Spleen (tissue), 11 donors: ENCODE measurements at regions not wholly inside any gene's neighbourhood (a gene's known extent, or its start where the extent isn't known, plus 50 kb on each side); places are given as distances from the start of the nearest gene placed in this dataset.
"Not testable (repeated sequence)": the region's sequence is repeated elsewhere in the genome, so short reads cannot be mapped to it uniquely, and the experiment has no call there.

Experiments
- DNase-seq: peaks from one replicate; pipeline ENCODE4 v3.0.0-alpha.2; 2020
- H3K27ac ChIP-seq, 8 donors: fragments of 200-600 bp; sonication (generic) in 7 of 8; 1 replicate in 4 of 8; 2 replicates in 4 of 8; pipeline versions ENCODE4 v1.5.0 to v1.8.0; 2016 to 2021; ENCODE audit warnings: inconsistent platforms in 4 of 8, mild to moderate bottlenecking in 4 of 8, moderate library complexity in 1 of 8
- H3K27me3 ChIP-seq, 7 donors: fragments of 200-600 bp; sonication (generic) in 6 of 7; replicated peaks in 1 of 7; 1 replicate in 4 of 7; 2 replicates in 3 of 7; pipeline versions ENCODE4 v1.5.0 to v1.8.0; 2016 to 2021; ENCODE audit warnings: inconsistent platforms in 3 of 7, mild to moderate bottlenecking in 1 of 7
- H3K36me3 ChIP-seq, 6 donors: fragments of 200-600 bp; sonication (generic) in 5 of 6; 1 replicate in 4 of 6; 2 replicates in 2 of 6; pipeline versions ENCODE4 v1.5.0 to v1.8.0; 2016 to 2021; ENCODE audit warnings: inconsistent platforms in 2 of 6
- H3K4me1 ChIP-seq, 6 donors: fragments of 200-600 bp; sonication (generic) in 5 of 6; 1 replicate in 3 of 6; 2 replicates in 3 of 6; pipeline versions ENCODE4 v1.5.0 to v1.8.0; 2016 to 2021; ENCODE audit warnings: inconsistent platforms in 3 of 6
- H3K4me3 ChIP-seq, 8 donors: fragments of 200-600 bp; sonication (generic) in 7 of 8; 1 replicate in 4 of 8; 2 replicates in 4 of 8; pipeline versions ENCODE4 v1.5.0 to v1.8.0; 2016 to 2021; ENCODE audit warnings: inconsistent platforms in 4 of 8, mild to moderate bottlenecking in 4 of 8, moderate library complexity in 2 of 8
- H3K9me3 ChIP-seq, 8 donors: fragments of 200-600 bp; sonication (generic) in 7 of 8; 1 replicate in 4 of 8; 2 replicates in 4 of 8; pipeline versions ENCODE4 v1.5.0 to v1.8.0; 2016 to 2021; ENCODE audit warnings: inconsistent platforms in 4 of 8
- POLR2A ChIP-seq, 3 donors: fragments of 450-650 bp; IDR thresholded peaks; one replicate each; pipeline ENCODE4 v1.5.1; 2017; ENCODE audit warnings: antibody characterized with exemption in 3 of 3, mild to moderate bottlenecking in 1 of 3
- POLR2AphosphoS5 ChIP-seq, 3 donors: sonication (generic); formaldehyde crosslinking; IDR thresholded peaks; one replicate each; pipeline ENCODE4 v1.5.1; 2017; ENCODE audit warnings: antibody characterized with exemption in 3 of 3
- WGBS, 5 donors: extraction: QIAGEN DNeasy Blood & Tissue Kit in 3 of 5; methylation state at CpG; one replicate each; pipeline versions ENCODE4 v1.1.5 to v1.1.7; 2013 to 2018; 5-methylcytosine and 5-hydroxymethylcytosine counted together
- intact Hi-C: fragments of 100-400 bp; cut with DNase I; formaldehyde crosslinking; loops from one replicate; pipeline ENCODE4 v1.15.0; 2023; ENCODE audit warnings: low total_unique reads
- TF ChIP-seq, protein P1 (sequence below), 11 experiments: fragments of 200-600 bp in 7 of 11; fragments of 450-650 bp in 4 of 11; sonication (generic) in 4 of 11; IDR thresholded peaks in 8 of 11; conservative IDR thresholded peaks in 3 of 11; 1 replicate in 7 of 11; 2 replicates in 4 of 11; pipeline versions ENCODE4 v1.4.0 to v1.8.0; 2016 to 2021; ENCODE audit warnings: antibody characterized with exemption in 11 of 11, inconsistent platforms in 4 of 11, mild to moderate bottlenecking in 1 of 11
- donor health status: healthy with polysubstance abuse.
- donor health status: DM: no; HTN: no; CAD: no; lungs with moderate emphysema.
- donor health status: DM: no; HTN: no; CAD: no.
- donor health status: Bipolar disorder and iron deficiency.
- donor health status: healthy.
- donor health status: DM: no; HTN: no; CAD: no.
- donor health status: DM: yes; HTN: yes; CAD: no.

DNA sequence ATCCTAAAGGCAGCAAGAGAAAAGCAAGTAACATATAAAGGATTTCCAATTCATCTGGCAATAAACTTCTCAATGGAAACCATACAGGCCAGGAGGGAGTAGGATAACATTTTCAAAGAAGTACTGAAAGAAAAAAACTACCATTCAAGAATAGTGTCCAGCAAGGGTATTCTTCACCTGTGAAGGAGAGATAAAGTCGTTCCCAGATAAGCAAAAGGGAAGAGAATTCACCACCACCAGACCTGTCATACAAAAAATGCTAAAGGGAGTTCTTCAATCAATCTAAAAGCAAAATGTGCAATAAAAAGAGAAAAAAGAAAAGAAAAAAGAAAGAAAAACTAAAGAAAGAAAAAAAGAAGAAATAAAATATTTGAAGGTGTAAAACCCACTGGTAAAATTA lies 228.9 kb upstream of the AMIGO2 start:
- no peak for DNase-seq
- H3K4me1 ChIP-seq = peaks cover 0 to 30% (median 21%) of the 10 kb centered on the region in 6 donors
- H3K4me3 ChIP-seq = no peak overlapping the region
- intact Hi-C loops = no loop called here
- no peak for TF ChIP-seq POLR2A (IDR thresholded peaks at IDR 0.05)
- TF ChIP-seq POLR2AphosphoS5 (IDR thresholded peaks at IDR 0.05) = no peak
- TF ChIP-seq, protein P1, sequence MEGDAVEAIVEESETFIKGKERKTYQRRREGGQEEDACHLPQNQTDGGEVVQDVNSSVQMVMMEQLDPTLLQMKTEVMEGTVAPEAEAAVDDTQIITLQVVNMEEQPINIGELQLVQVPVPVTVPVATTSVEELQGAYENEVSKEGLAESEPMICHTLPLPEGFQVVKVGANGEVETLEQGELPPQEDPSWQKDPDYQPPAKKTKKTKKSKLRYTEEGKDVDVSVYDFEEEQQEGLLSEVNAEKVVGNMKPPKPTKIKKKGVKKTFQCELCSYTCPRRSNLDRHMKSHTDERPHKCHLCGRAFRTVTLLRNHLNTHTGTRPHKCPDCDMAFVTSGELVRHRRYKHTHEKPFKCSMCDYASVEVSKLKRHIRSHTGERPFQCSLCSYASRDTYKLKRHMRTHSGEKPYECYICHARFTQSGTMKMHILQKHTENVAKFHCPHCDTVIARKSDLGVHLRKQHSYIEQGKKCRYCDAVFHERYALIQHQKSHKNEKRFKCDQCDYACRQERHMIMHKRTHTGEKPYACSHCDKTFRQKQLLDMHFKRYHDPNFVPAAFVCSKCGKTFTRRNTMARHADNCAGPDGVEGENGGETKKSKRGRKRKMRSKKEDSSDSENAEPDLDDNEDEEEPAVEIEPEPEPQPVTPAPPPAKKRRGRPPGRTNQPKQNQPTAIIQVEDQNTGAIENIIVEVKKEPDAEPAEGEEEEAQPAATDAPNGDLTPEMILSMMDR (IDR thresholded peaks at IDR 0.05 in 8 of 11, conservative IDR thresholded peaks at IDR 0.05 in 3 of 11) = no peak
- 87 to 100% (median 95%) methylated on average over 1 of the region's 1 CpG for WGBS, 5 donors
- H3K36me3 ChIP-seq = no peaks in the 10 kb centered on the region
- H3K27ac ChIP-seq = no peak overlapping the region
- H3K27me3 ChIP-seq = no peaks in the 10 kb centered on the region
- H3K9me3 ChIP-seq = peaks cover 0 to 12% (median 7%) of the 10 kb centered on the region in 8 donors

DNA sequence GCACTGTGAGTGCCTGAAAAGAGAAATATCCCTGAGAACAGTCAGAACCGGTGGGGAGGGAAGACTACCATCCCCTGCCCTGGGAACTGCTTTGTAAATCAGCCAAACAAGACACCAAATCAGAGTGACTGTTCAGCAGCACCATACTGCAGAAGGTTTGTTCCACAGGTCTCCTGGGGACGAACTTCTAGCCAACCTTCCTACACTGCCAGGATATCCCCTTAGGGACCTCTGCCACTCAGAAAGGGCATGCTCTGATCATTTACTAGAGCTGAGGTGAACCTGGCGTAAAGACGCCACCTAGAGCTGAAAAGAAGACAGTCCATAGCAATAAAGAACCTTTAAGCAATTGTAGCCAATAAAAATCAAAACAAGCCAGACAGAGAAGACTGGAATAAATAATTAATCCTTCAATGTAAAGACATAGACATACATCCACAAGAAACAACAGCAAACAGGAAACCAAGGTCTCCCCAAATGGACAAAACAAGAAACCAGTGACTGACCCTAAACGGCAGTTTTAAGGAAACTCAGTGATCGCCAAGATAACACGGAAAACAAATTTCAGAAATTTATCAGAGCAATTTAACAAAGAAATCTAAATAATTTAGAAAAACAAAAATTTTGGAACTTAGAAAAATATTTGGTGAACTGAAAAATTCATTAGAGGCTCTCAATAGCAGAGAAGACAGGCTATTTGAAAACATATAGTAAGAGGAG lies 228.1 kb upstream of the AMIGO2 start:
- peak overlapping the region in 7 of 8 donors; percentile 10 to 81 (median 64) for H3K27ac ChIP-seq
- TF ChIP-seq POLR2A (IDR thresholded peaks at IDR 0.05) = no peak
- TF ChIP-seq POLR2AphosphoS5 (IDR thresholded peaks at IDR 0.05) = peak in 1 of 3 donors; percentile 30
- TF ChIP-seq, protein P1 (IDR thresholded peaks at IDR 0.05 in 8 of 11, conservative IDR thresholded peaks at IDR 0.05 in 3 of 11) = peak; percentile 34 to 81 (median 70)
- no peaks in the 10 kb centered on the region for H3K36me3 ChIP-seq
- WGBS, 5 donors = 44 to 50% (median 50%) methylated on average over 7 of the region's 7 CpGs
- H3K27me3 ChIP-seq = no peaks in the 10 kb centered on the region
- H3K4me1 ChIP-seq = peaks cover 0 to 22% (median 13%) of the 10 kb centered on the region in 6 donors
- peak overlapping the region in 6 of 8 donors; percentile 15 to 67 (median 27) for H3K4me3 ChIP-seq
- DNase-seq = no peak
- intact Hi-C loops = no loop called here
- H3K9me3 ChIP-seq = peaks cover 0 to 12% (median 7%) of the 10 kb centered on the region in 8 donors

DNA sequence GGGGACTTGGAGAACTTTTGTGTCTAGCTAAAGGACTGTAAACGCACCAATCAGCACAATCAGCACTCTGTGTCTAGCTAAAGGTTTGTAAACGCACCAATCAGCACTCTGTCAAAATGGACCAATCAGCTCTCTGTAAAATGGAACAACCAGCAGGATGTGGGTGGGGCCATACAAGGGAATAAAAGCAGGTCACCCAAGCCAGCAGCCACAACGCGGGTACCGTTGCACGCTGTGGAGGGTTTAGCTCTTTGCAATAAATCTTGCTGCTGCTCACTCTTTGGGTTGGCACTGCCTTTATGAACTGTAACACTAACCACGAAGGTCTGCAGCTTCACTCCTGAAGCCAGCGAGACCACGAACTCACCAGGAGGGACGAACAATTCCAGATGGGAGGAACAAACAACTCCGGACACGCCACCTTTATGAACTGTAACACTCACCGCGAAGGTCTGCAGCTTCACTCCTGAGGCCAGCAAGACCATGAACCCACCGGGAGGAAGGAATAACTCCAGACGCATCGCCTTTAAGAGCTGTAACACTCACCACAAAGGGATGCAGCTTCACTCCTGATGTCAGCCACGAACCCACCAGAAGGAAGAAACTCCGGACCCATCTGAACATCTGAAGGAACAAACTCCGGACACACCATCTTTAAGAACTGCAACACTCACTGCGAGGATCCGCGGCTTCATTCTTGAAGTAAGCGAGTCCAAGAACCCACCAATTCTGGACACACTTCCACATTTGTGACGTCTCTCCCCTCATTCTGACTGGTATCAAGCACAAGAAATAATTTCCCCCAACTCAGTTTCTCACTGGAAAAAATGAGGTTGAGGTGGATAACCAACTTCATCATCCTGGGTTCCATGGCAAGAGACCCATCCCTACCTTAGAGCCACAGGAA lies 227.3 kb upstream of the AMIGO2 start:
- H3K4me3 ChIP-seq = peak overlapping the region in 7 of 8 donors; percentile 14 to 67 (median 25)
- H3K27ac ChIP-seq = peak overlapping the region in 7 of 8 donors; percentile 17 to 81 (median 64)
- peak; percentile 79 for DNase-seq
- peaks cover 0 to 12% (median 7%) of the 10 kb centered on the region in 8 donors for H3K9me3 ChIP-seq
- intact Hi-C loops, H3K36me3 ChIP-seq, H3K27me3 ChIP-seq: not testable (repeated sequence)
- H3K4me1 ChIP-seq = peaks cover 0 to 18% (median 9%) of the 10 kb centered on the region in 6 donors
- TF ChIP-seq POLR2AphosphoS5 (IDR thresholded peaks at IDR 0.05) (peak in 2 of 3 donors; percentile 64 to 93), POLR2A (IDR thresholded peaks at IDR 0.05) (peak in 1 of 3 donors; percentile 15)
- whole genome bisulfite sequencing, 5 donors = 36 to 56% (median 43%) methylated on average over 24 to 25 of the region's 25 CpGs

DNA sequence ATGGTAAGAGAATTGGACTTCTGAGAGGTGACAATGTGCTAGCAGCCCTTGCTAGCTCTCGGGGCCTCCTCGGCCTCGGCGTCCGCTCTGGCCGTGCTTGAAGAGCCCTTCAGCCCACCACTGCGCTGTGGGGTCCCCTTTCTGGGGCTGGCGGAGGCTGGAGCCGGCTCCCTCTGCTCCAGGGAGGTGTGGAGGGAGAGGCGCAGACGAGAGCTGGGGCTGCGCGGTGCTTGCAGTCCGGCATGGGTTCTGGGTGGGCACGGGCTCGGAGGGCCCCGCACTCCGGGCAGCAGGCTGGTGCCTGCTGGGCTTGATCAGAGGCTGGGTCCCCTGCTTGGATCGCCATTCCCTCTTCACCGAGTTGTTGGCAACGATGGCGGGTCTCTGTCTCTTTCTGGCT lies 226.4 kb upstream of the AMIGO2 start:
- no peaks in the 10 kb centered on the region for H3K27me3 ChIP-seq
- H3K9me3 ChIP-seq = peaks cover 0 to 12% (median 7%) of the 10 kb centered on the region in 8 donors
- peaks cover 0 to 18% (median 9%) of the 10 kb centered on the region in 6 donors for H3K4me1 ChIP-seq
- no peak overlapping the region for H3K27ac ChIP-seq
- TF ChIP-seq POLR2AphosphoS5 (IDR thresholded peaks at IDR 0.05) (no peak), POLR2A (IDR thresholded peaks at IDR 0.05) (no peak)
- TF ChIP-seq, protein P1 (IDR thresholded peaks at IDR 0.05 in 8 of 11, conservative IDR thresholded peaks at IDR 0.05 in 3 of 11) = no peak
- intact Hi-C loops = no loop called here
- peak; percentile 76 for DNase-seq
- H3K4me3 ChIP-seq = no peak overlapping the region
- WGBS, 5 donors = 88 to 98% (median 94%) methylated on average over 10 to 22 of the region's 22 CpGs
- no peaks in the 10 kb centered on the region for H3K36me3 ChIP-seq
